WTC11 (cell line): ENCODE measurements at regions not wholly inside any gene's neighbourhood (a gene's known extent, or its start where the extent isn't known, plus 50 kb on each side); places are given as distances from the start of the nearest gene placed in this dataset.

Source experiments
- ARID4B ChIP-seq: sonication (generic); formaldehyde crosslinking; IDR thresholded peaks from 2 replicates; pipeline ENCODE4 v1.8.0; 2023; ENCODE audit warnings: missing genetic modification reagents, mild to moderate bottlenecking, borderline replicate concordance
- CTCF ChIP-seq: fragments of 200-600 bp; IDR thresholded peaks from 2 replicates; pipeline ENCODE4 v1.8.0; 2022; ENCODE audit warnings: antibody characterized with exemption
- KAT7 ChIP-seq: sonication (generic); formaldehyde crosslinking; IDR thresholded peaks from 2 replicates; pipeline ENCODE4 v1.8.1; 2023; ENCODE audit warnings: missing genetic modification reagents, mild to moderate bottlenecking, borderline replicate concordance
- NR2C2 ChIP-seq: sonication (generic); formaldehyde crosslinking; IDR thresholded peaks from 2 replicates; pipeline ENCODE4 v1.8.0; 2022; ENCODE audit warnings: mild to moderate bottlenecking, missing genetic modification reagents
- SP1 ChIP-seq: sonication (generic); formaldehyde crosslinking; conservative IDR thresholded peaks from 2 replicates; pipeline ENCODE4 v1.8.1; 2022; ENCODE audit warnings: missing genetic modification reagents
- ZNF317 ChIP-seq: sonication (generic); formaldehyde crosslinking; IDR thresholded peaks from 2 replicates; pipeline ENCODE4 v1.8.1; 2023; ENCODE audit warnings: low read depth, mild to moderate bottlenecking, moderate library complexity, missing genetic modification reagents, borderline replicate concordance

GRCh38 chr18:78607221-78607620, 372.4 kb upstream of the SALL3 start:
- TF ChIP-seq KAT7 (no peak), ARID4B (CRISPR knock-in tag) (no peak), CTCF (no peak), NR2C2 (CRISPR knock-in tag) (no peak), ZNF317 (CRISPR knock-in tag) (no peak), SP1 (CRISPR knock-in tag) (no peak)
